K562 (cell line): ENCODE measurements at regions not wholly inside any gene's neighbourhood (a gene's known extent, or its start where the extent isn't known, plus 50 kb on each side); places are given as distances from the start of the nearest gene placed in this dataset.

Source experiments
- ATAC-seq: fragments of 200-7000 bp; cut with Tn5 transposase; 3 replicates; pipeline ENCODE4 v1.9.1; 2020; ENCODE audit warnings: moderate library complexity
- BruUV-seq: library from RNA; stranded (reverse); fragments of 400-500 nt; replicated peaks from 2 replicates; lab custom pipeline; 2021; lab: Mats Ljungman, UMichigan
- CTCF ChIA-PET: fragments of 300-600 bp; formaldehyde crosslinking; extraction: SDS; loops from one replicate; lab custom pipeline; 2021; ENCODE audit warnings: low intra/inter-chr PET ratio; lab: Yijun Ruan, JAX
- POLR2A ChIA-PET: fragments of 300-600, 350-650 bp; sonication (Branson Sonifier 250); formaldehyde crosslinking; extraction: SDS; loops from one replicate; lab custom pipeline; 2021; ENCODE audit warnings: antibody characterized with exemption, inconsistent platforms; lab: Yijun Ruan, JAX
- DNase-seq, 4 experiments: peaks; one replicate each; pipeline versions ENCODE4 v3.0.0 to v3.0.0-alpha.2; 2011 to 2018; ENCODE audit warnings: low spot score in 3 of 4, mixed read lengths in 3 of 4; ENCODE audit errors: extremely low read depth in 1 of 4
- FAIRE-seq: peaks from 2 replicates; lab custom pipeline; 2011; peaks lifted over from hg19 to GRCh38; lab: Jason Lieb, UNC
- H2AFZ ChIP-seq: 2 replicates; pipeline ENCODE4 v1.6.0; 2011; ENCODE audit warnings: low read depth, low read length, control low read depth, inconsistent platforms
- H3K27ac ChIP-seq: fragments of 200-600 bp; 3 replicates; pipeline ENCODE4 v1.8.0; 2011; ENCODE audit warnings: low read depth, mild to moderate bottlenecking, control low read depth, inconsistent platforms, low read length, moderate library complexity, mixed read lengths; ENCODE audit errors: extremely low read depth
- H3K27me3 ChIP-seq, 2 experiments: fragments of 300-600 bp in 1 of 2; 2 replicates in 1 of 2; 3 replicates in 1 of 2; pipeline versions ENCODE4 v1.6.0 to v1.8.0; 2011; ENCODE audit warnings: inconsistent platforms in 2 of 2, low read length in 2 of 2, mild to moderate bottlenecking in 1 of 2, mixed read lengths in 1 of 2, moderate library complexity in 1 of 2; ENCODE audit not compliant: control insufficient read depth in 2 of 2, insufficient read depth in 2 of 2
- H3K36me3 ChIP-seq: fragments of 300-600 bp; 3 replicates; pipeline ENCODE4 v1.8.0; 2011; ENCODE audit warnings: mild to moderate bottlenecking, low read length, inconsistent platforms; ENCODE audit not compliant: control insufficient read depth, insufficient read depth
- H3K4me1 ChIP-seq, 2 experiments: fragments of 200-600 bp in 1 of 2; replicated peaks in 1 of 2; 2 replicates in 1 of 2; 3 replicates in 1 of 2; pipeline versions ENCODE4 v1.5.1 to v1.8.0; 2011; ENCODE audit warnings: inconsistent platforms in 2 of 2, low read length in 2 of 2, mild to moderate bottlenecking in 1 of 2, mixed read lengths in 1 of 2, moderate library complexity in 1 of 2; ENCODE audit not compliant: control insufficient read depth in 2 of 2, insufficient read depth in 2 of 2
- H3K4me2 ChIP-seq: 2 replicates; pipeline ENCODE4 v1.6.1; 2011; ENCODE audit warnings: low read length, control low read depth, inconsistent platforms, mixed read lengths; ENCODE audit not compliant: insufficient read depth
- H3K4me3 ChIP-seq: fragments of 200-600 bp; sonication (generic), shearing (Covaris generic); 2 replicates; pipeline ENCODE4 v1.5.1; 2016; ENCODE audit warnings: control low read depth, inconsistent platforms
- H3K79me2 ChIP-seq: fragments of 200-600 bp; 3 replicates; pipeline ENCODE4 v1.8.0; 2011; ENCODE audit warnings: low read length, inconsistent platforms; ENCODE audit not compliant: control insufficient read depth, insufficient read depth
- H3K9ac ChIP-seq, 2 experiments: 2 replicates each; pipeline versions ENCODE4 v1.6.0 to v1.6.1; 2011; ENCODE audit warnings: low read depth in 2 of 2, low read length in 2 of 2, control low read depth in 1 of 2, inconsistent platforms in 1 of 2, mild to moderate bottlenecking in 1 of 2, mixed read lengths in 1 of 2; ENCODE audit not compliant: insufficient read depth in 1 of 2
- H3K9me1 ChIP-seq: one replicate; pipeline ENCODE4 v1.6.0; 2011; ENCODE audit warnings: inconsistent platforms, mild to moderate bottlenecking, low read length, moderate library complexity; ENCODE audit not compliant: control insufficient read depth, insufficient read depth
- H3K9me3 ChIP-seq: replicated peaks from 2 replicates; pipeline ENCODE4 v1.5.1; 2011; ENCODE audit warnings: low read depth, low read length, inconsistent platforms; ENCODE audit not compliant: control insufficient read depth, insufficient read depth
- H4K20me1 ChIP-seq: replicated peaks from 2 replicates; pipeline ENCODE4 v1.6.1; 2011; ENCODE audit warnings: low read length, inconsistent platforms, mixed read lengths; ENCODE audit not compliant: control insufficient read depth, insufficient read depth
- ARID4B ChIP-seq: sonication (generic); formaldehyde crosslinking; IDR thresholded peaks from 2 replicates; pipeline ENCODE4 v1.8.0; 2022; ENCODE audit warnings: mild to moderate bottlenecking, missing genetic modification reagents
- ATF1 ChIP-seq, 2 experiments: fragments of 450-650 bp in 1 of 2; IDR thresholded peaks; 2 replicates each; pipeline ENCODE4 v1.6.1; 2016; ENCODE audit warnings: missing compliant biosample characterization in 1 of 2, missing genetic modification characterization in 1 of 2
- HLTF ChIP-seq: fragments of 450-650 bp; IDR thresholded peaks from 2 replicates; pipeline ENCODE4 v1.6.1; 2016
- RAD21 ChIP-seq, 2 experiments: fragments of 250-450 bp in 1 of 2; fragments of 450-650 bp in 1 of 2; sonication (Bioruptor Pico) in 1 of 2; formaldehyde crosslinking in 1 of 2; IDR thresholded peaks in 1 of 2; conservative IDR thresholded peaks in 1 of 2; 2 replicates each; pipeline versions ENCODE4 v1.4.0 to v1.8.0; 2020 to 2022; ENCODE audit warnings: mild to moderate bottlenecking in 2 of 2, moderate library complexity in 1 of 2
- TAL1 ChIP-seq: fragments of 450-650 bp; IDR thresholded peaks from 2 replicates; pipeline ENCODE4 v1.6.1; 2016; ENCODE audit warnings: mild to moderate bottlenecking
- TCF15 ChIP-seq: fragments of 250-450 bp; sonication (Bioruptor Pico); IDR thresholded peaks from 2 replicates; pipeline ENCODE4 v1.8.0; 2022; ENCODE audit warnings: moderate library complexity, mild to moderate bottlenecking, inconsistent platforms
- ZBTB8A ChIP-seq: fragments of 450-650 bp; IDR thresholded peaks from 2 replicates; pipeline ENCODE4 v1.6.1; 2018; ENCODE audit warnings: mild to moderate bottlenecking, moderate library complexity; ENCODE audit not compliant: partially characterized antibody
- ZBTB9 ChIP-seq: fragments of 450-650 bp; formaldehyde crosslinking; IDR thresholded peaks from 2 replicates; pipeline ENCODE4 v1.4.0; 2020; ENCODE audit warnings: mild to moderate bottlenecking, moderate library complexity
- ZNF280A ChIP-seq: fragments of 450-650 bp; IDR thresholded peaks from 2 replicates; pipeline ENCODE4 v1.6.1; 2018; ENCODE audit warnings: mild to moderate bottlenecking, low read depth; ENCODE audit not compliant: partially characterized antibody
- ZNF592 ChIP-seq: fragments of 450-650 bp; IDR thresholded peaks from 2 replicates; pipeline ENCODE4 v1.6.1; 2017; ENCODE audit warnings: antibody characterized with exemption, mild to moderate bottlenecking
- WGBS: fragments of 100-300 bp; shearing (Covaris generic); methylation state at CpG from one replicate; pipeline ENCODE4 v1.1.6; 2016; ENCODE audit warnings: low coverage, mixed read lengths; ENCODE audit not compliant: insufficient coverage; ENCODE audit errors: missing lambda C conversion rate; 5-methylcytosine and 5-hydroxymethylcytosine counted together
- in situ Hi-C: fragments of 300-500 bp; cut with MboI; formaldehyde crosslinking; loops from 4 replicates; pipeline ENCODE4 v1.15.0; 2018; ENCODE audit warnings: inconsistent platforms, mixed read lengths
- intact Hi-C: fragments of 100-400 bp; cut with micrococcal nuclease; formaldehyde crosslinking; loops from 2 replicates; pipeline ENCODE4 v1.14.2; 2022

GRCh38 chr15:29398907-29399306 is 129.3 kb upstream of the NSMCE3 start:
- FAIRE-seq = no peak
- TF ChIP-seq ZNF280A = no peak
- no peak for TF ChIP-seq TAL1
- no peak for TF ChIP-seq RAD21 (CRISPR knock-in tag; conservative IDR thresholded peaks at IDR 0.05 in 1 of 2, IDR thresholded peaks at IDR 0.05 in 1 of 2)
- TF ChIP-seq HLTF = no peak
- no peak for TF ChIP-seq ARID4B (CRISPR knock-in tag)
- no peak for TF ChIP-seq TCF15 (CRISPR knock-in tag)
- TF ChIP-seq ZNF592 = no peak
- no peak for TF ChIP-seq ATF1 (CRISPR knock-in tag; IDR thresholded peaks at IDR 0.05)
- no peak for TF ChIP-seq ATF1 (tag; IDR thresholded peaks at IDR 0.05)
- TF ChIP-seq ZBTB9 (CRISPR knock-in tag) = no peak
- no peak for TF ChIP-seq ZBTB8A

More at GRCh38 chr15:29398907-29399306, 129.3 kb upstream of the NSMCE3 start:
- H3K27ac ChIP-seq = no peak overlapping the region
- intact Hi-C loops = no loop called here
- H3K4me1 ChIP-seq = no peaks in the 10 kb centered on the region
- BruUV-seq = no TSS peak
- no peak overlapping the region for H2AFZ ChIP-seq
- ChIA-PET POLR2A (no interaction called here), CTCF (no interaction called here)
- no peaks in the 10 kb centered on the region for H3K79me2 ChIP-seq
- no peak overlapping the region for H3K4me2 ChIP-seq
- in situ Hi-C loops = no loop called here
- no peaks in the 10 kb centered on the region for H3K36me3 ChIP-seq
- no peaks in the 10 kb centered on the region; a peak in 1 of 5 replicates for H3K27me3 ChIP-seq
- WGBS = 0% methylated on average over 1 of the region's 1 CpG
- ATAC-seq (no peak), DNase-seq (no peak)
- no peak overlapping the region for H3K9ac ChIP-seq
- H4K20me1 ChIP-seq = no peaks in the 10 kb centered on the region
- H3K9me3 ChIP-seq = no peaks in the 10 kb centered on the region
- no peaks in the 10 kb centered on the region for H3K9me1 ChIP-seq
- H3K4me3 ChIP-seq = no peak overlapping the region
